Epithelial cell of proximal tubule (primary cell): ENCODE measurements at regions not wholly inside any gene's neighbourhood (a gene's known extent, or its start where the extent isn't known, plus 50 kb on each side); places are given as distances from the start of the nearest gene placed in this dataset.

Source experiments
- DNase-seq: peaks from one replicate; pipeline ENCODE4 v3.0.0-alpha.2; 2011; ENCODE audit warnings: low read depth
- H3K4me3 ChIP-seq: 2 replicates; pipeline ENCODE4 v1.5.1; 2011; ENCODE audit warnings: low read depth, mild to moderate bottlenecking, low read length
- CTCF ChIP-seq: conservative IDR thresholded peaks from 2 replicates; pipeline ENCODE4 v1.5.1; 2012; ENCODE audit warnings: low read depth, mild to moderate bottlenecking, low read length

GRCh38 chr19:31175564-31176348 is 173.5 kb downstream of the TSHZ3 start:
- no peak for TF ChIP-seq CTCF
- no peak overlapping the region for H3K4me3 ChIP-seq
- DNase-seq = no peak

- no peak for DNase-seq
- TF ChIP-seq CTCF = no peak
- no peak overlapping the region for H3K4me3 ChIP-seq
Measured at GRCh38 chr19:31174948-31175347, 174.3 kb downstream of the TSHZ3 start.

GRCh38 chr19:31173991-31174390 is 175.2 kb downstream of the TSHZ3 start:
- no peak overlapping the region for H3K4me3 ChIP-seq
- no peak for DNase-seq
- TF ChIP-seq CTCF = no peak

GRCh38 chr19:31171936-31172335 is 177.3 kb downstream of the TSHZ3 start:
- no peak for TF ChIP-seq CTCF
- no peak overlapping the region for H3K4me3 ChIP-seq
- no peak for DNase-seq

GRCh38 chr19:31170046-31170445 is 179.2 kb downstream of the TSHZ3 start:
- no peak for TF ChIP-seq CTCF
- H3K4me3 ChIP-seq = no peak overlapping the region
- DNase-seq = no peak

GRCh38 chr19:31168106-31168625 is 181.1 kb downstream of the TSHZ3 start:
- TF ChIP-seq CTCF = no peak

GRCh38 chr19:31167690-31168089 is 181.5 kb downstream of the TSHZ3 start:
- no peak for TF ChIP-seq CTCF
- H3K4me3 ChIP-seq = no peak overlapping the region
- no peak for DNase-seq

More at GRCh38 chr19:31168106-31168625, 181.1 kb downstream of the TSHZ3 start:
- H3K4me3 ChIP-seq = no peak overlapping the region
- no peak for DNase-seq
